K562 (cell line): ENCODE measurements at regions not wholly inside any gene's neighbourhood (a gene's known extent, or its start where the extent isn't known, plus 50 kb on each side); places are given as distances from the start of the nearest gene placed in this dataset.

Experiments used
- ATAC-seq: fragments of 200-7000 bp; cut with Tn5 transposase; 3 replicates; pipeline ENCODE4 v1.9.1; 2020; ENCODE audit warnings: moderate library complexity
- BruUV-seq: library from RNA; stranded (reverse); fragments of 400-500 nt; replicated peaks from 2 replicates; lab custom pipeline; 2021; lab: Mats Ljungman, UMichigan
- CTCF ChIA-PET: fragments of 300-600 bp; formaldehyde crosslinking; extraction: SDS; loops from one replicate; lab custom pipeline; 2021; ENCODE audit warnings: low intra/inter-chr PET ratio; lab: Yijun Ruan, JAX
- POLR2A ChIA-PET: fragments of 300-600, 350-650 bp; sonication (Branson Sonifier 250); formaldehyde crosslinking; extraction: SDS; loops from one replicate; lab custom pipeline; 2021; ENCODE audit warnings: antibody characterized with exemption, inconsistent platforms; lab: Yijun Ruan, JAX
- DNase-seq, 4 experiments: peaks; one replicate each; pipeline versions ENCODE4 v3.0.0 to v3.0.0-alpha.2; 2011 to 2018; ENCODE audit warnings: low spot score in 3 of 4, mixed read lengths in 3 of 4; ENCODE audit errors: extremely low read depth in 1 of 4
- FAIRE-seq: peaks from 2 replicates; lab custom pipeline; 2011; peaks lifted over from hg19 to GRCh38; lab: Jason Lieb, UNC
- H2AFZ ChIP-seq: 2 replicates; pipeline ENCODE4 v1.6.0; 2011; ENCODE audit warnings: low read depth, low read length, control low read depth, inconsistent platforms
- H3K27ac ChIP-seq: fragments of 200-600 bp; 3 replicates; pipeline ENCODE4 v1.8.0; 2011; ENCODE audit warnings: low read depth, mild to moderate bottlenecking, control low read depth, inconsistent platforms, low read length, moderate library complexity, mixed read lengths; ENCODE audit errors: extremely low read depth
- H3K27me3 ChIP-seq, 2 experiments: fragments of 300-600 bp in 1 of 2; 2 replicates in 1 of 2; 3 replicates in 1 of 2; pipeline versions ENCODE4 v1.6.0 to v1.8.0; 2011; ENCODE audit warnings: inconsistent platforms in 2 of 2, low read length in 2 of 2, mild to moderate bottlenecking in 1 of 2, mixed read lengths in 1 of 2, moderate library complexity in 1 of 2; ENCODE audit not compliant: control insufficient read depth in 2 of 2, insufficient read depth in 2 of 2
- H3K36me3 ChIP-seq: fragments of 300-600 bp; 3 replicates; pipeline ENCODE4 v1.8.0; 2011; ENCODE audit warnings: mild to moderate bottlenecking, low read length, inconsistent platforms; ENCODE audit not compliant: control insufficient read depth, insufficient read depth
- H3K4me1 ChIP-seq, 2 experiments: fragments of 200-600 bp in 1 of 2; replicated peaks in 1 of 2; 2 replicates in 1 of 2; 3 replicates in 1 of 2; pipeline versions ENCODE4 v1.5.1 to v1.8.0; 2011; ENCODE audit warnings: inconsistent platforms in 2 of 2, low read length in 2 of 2, mild to moderate bottlenecking in 1 of 2, mixed read lengths in 1 of 2, moderate library complexity in 1 of 2; ENCODE audit not compliant: control insufficient read depth in 2 of 2, insufficient read depth in 2 of 2
- H3K4me2 ChIP-seq: 2 replicates; pipeline ENCODE4 v1.6.1; 2011; ENCODE audit warnings: low read length, control low read depth, inconsistent platforms, mixed read lengths; ENCODE audit not compliant: insufficient read depth
- H3K4me3 ChIP-seq: fragments of 200-600 bp; sonication (generic), shearing (Covaris generic); 2 replicates; pipeline ENCODE4 v1.5.1; 2016; ENCODE audit warnings: control low read depth, inconsistent platforms
- H3K79me2 ChIP-seq: fragments of 200-600 bp; 3 replicates; pipeline ENCODE4 v1.8.0; 2011; ENCODE audit warnings: low read length, inconsistent platforms; ENCODE audit not compliant: control insufficient read depth, insufficient read depth
- H3K9ac ChIP-seq, 2 experiments: 2 replicates each; pipeline versions ENCODE4 v1.6.0 to v1.6.1; 2011; ENCODE audit warnings: low read depth in 2 of 2, low read length in 2 of 2, control low read depth in 1 of 2, inconsistent platforms in 1 of 2, mild to moderate bottlenecking in 1 of 2, mixed read lengths in 1 of 2; ENCODE audit not compliant: insufficient read depth in 1 of 2
- H3K9me1 ChIP-seq: one replicate; pipeline ENCODE4 v1.6.0; 2011; ENCODE audit warnings: inconsistent platforms, mild to moderate bottlenecking, low read length, moderate library complexity; ENCODE audit not compliant: control insufficient read depth, insufficient read depth
- H3K9me3 ChIP-seq: replicated peaks from 2 replicates; pipeline ENCODE4 v1.5.1; 2011; ENCODE audit warnings: low read depth, low read length, inconsistent platforms; ENCODE audit not compliant: control insufficient read depth, insufficient read depth
- H4K20me1 ChIP-seq: replicated peaks from 2 replicates; pipeline ENCODE4 v1.6.1; 2011; ENCODE audit warnings: low read length, inconsistent platforms, mixed read lengths; ENCODE audit not compliant: control insufficient read depth, insufficient read depth
- ARID3A ChIP-seq: IDR thresholded peaks from 2 replicates; pipeline ENCODE4 v1.6.1; 2012; ENCODE audit warnings: low read depth, low read length, improper control_type of control experiment, borderline replicate concordance
- ATF1 ChIP-seq, 2 experiments: fragments of 450-650 bp in 1 of 2; IDR thresholded peaks; 2 replicates each; pipeline ENCODE4 v1.6.1; 2016; ENCODE audit warnings: missing compliant biosample characterization in 1 of 2, missing genetic modification characterization in 1 of 2
- BCL6 ChIP-seq: fragments of 250-450 bp; sonication (Bioruptor Pico); IDR thresholded peaks from 2 replicates; pipeline ENCODE4 v1.4.0; 2020
- GATAD2B ChIP-seq: fragments of 450-650 bp; IDR thresholded peaks from 2 replicates; pipeline ENCODE4 v1.6.1; 2017; ENCODE audit warnings: mild to moderate bottlenecking, borderline replicate concordance
- HMGN3 ChIP-seq: IDR thresholded peaks from 2 replicates; pipeline ENCODE4 v1.6.1; 2011; ENCODE audit warnings: borderline replicate concordance, low read depth, mild to moderate bottlenecking, mixed read lengths, low read length; ENCODE audit not compliant: insufficient read length; ENCODE audit errors: extremely low read depth
- NR2C2 ChIP-seq, 2 experiments: fragments of 200-800 bp in 1 of 2; sonication (Bioruptor generic) in 1 of 2; sonication (generic) in 1 of 2; formaldehyde crosslinking in 1 of 2; IDR thresholded peaks; 2 replicates each; pipeline versions ENCODE4 v1.6.1 to v1.8.0; 2016 to 2022; ENCODE audit warnings: mild to moderate bottlenecking in 1 of 2, missing compliant biosample characterization in 1 of 2, missing genetic modification characterization in 1 of 2, missing genetic modification reagents in 1 of 2
- RFX1 ChIP-seq: fragments of 450-650 bp; IDR thresholded peaks from 2 replicates; pipeline ENCODE4 v1.6.1; 2016; ENCODE audit warnings: mild to moderate bottlenecking, moderate library complexity
- TFAP4 ChIP-seq: sonication (generic); formaldehyde crosslinking; IDR thresholded peaks from 2 replicates; pipeline ENCODE4 v1.8.0; 2022; ENCODE audit warnings: missing genetic modification reagents, mild to moderate bottlenecking, moderate library complexity, borderline replicate concordance
- U2AF1 ChIP-seq: fragments of 200-400 bp; formaldehyde crosslinking; optimal IDR thresholded peaks from 2 replicates; pipeline ENCODE3; 2017; ENCODE audit warnings: mild to moderate bottlenecking, low read depth, low read length, moderate library complexity
- ZBTB17 ChIP-seq: fragments of 450-650 bp; formaldehyde crosslinking; IDR thresholded peaks from 2 replicates; pipeline ENCODE4 v1.4.0; 2020; ENCODE audit warnings: mild to moderate bottlenecking
- ZNF224 ChIP-seq: sonication (generic); formaldehyde crosslinking; IDR thresholded peaks from 2 replicates; pipeline ENCODE4 v1.8.0; 2022; ENCODE audit warnings: mild to moderate bottlenecking, missing genetic modification reagents
- ZNF239 ChIP-seq: fragments of 250-450 bp; sonication (Bioruptor Pico); IDR thresholded peaks from 2 replicates; pipeline ENCODE4 v1.4.0; 2020; ENCODE audit warnings: mild to moderate bottlenecking
- WGBS: fragments of 100-300 bp; shearing (Covaris generic); methylation state at CpG from one replicate; pipeline ENCODE4 v1.1.6; 2016; ENCODE audit warnings: low coverage, mixed read lengths; ENCODE audit not compliant: insufficient coverage; ENCODE audit errors: missing lambda C conversion rate; 5-methylcytosine and 5-hydroxymethylcytosine counted together
- in situ Hi-C: fragments of 300-500 bp; cut with MboI; formaldehyde crosslinking; loops from 4 replicates; pipeline ENCODE4 v1.15.0; 2018; ENCODE audit warnings: inconsistent platforms, mixed read lengths
- intact Hi-C: fragments of 100-400 bp; cut with micrococcal nuclease; formaldehyde crosslinking; loops from 2 replicates; pipeline ENCODE4 v1.14.2; 2022

GRCh38 chr10:21100190-21100589 lies 203.1 kb upstream of the NEBL start:
- intact Hi-C loops: no loop called here

More at GRCh38 chr10:21100190-21100589, 203.1 kb upstream of the NEBL start:
- TF ChIP-seq BCL6 (CRISPR knock-in tag): 0 out of 2 replicates have a peak, but pooled peaks have one; percentile 28
- no peak for TF ChIP-seq ATF1 (CRISPR knock-in tag; IDR thresholded peaks at IDR 0.05)
- no peak for TF ChIP-seq ATF1 (tag; IDR thresholded peaks at IDR 0.05)
- TF ChIP-seq ZNF239 (CRISPR knock-in tag): no peak
- TF ChIP-seq U2AF1: no peak
- TF ChIP-seq ZBTB17: no peak
- TF ChIP-seq ZNF224 (CRISPR knock-in tag): no peak
- TF ChIP-seq TFAP4 (CRISPR knock-in tag): 0 out of 2 replicates have a peak, but pooled peaks have one; percentile 36
- no peak for TF ChIP-seq GATAD2B
- no peak for TF ChIP-seq HMGN3
- no peak for TF ChIP-seq ARID3A
- no peak for TF ChIP-seq NR2C2 (CRISPR knock-in tag; IDR thresholded peaks at IDR 0.05)
- 0 out of 2 replicates have a peak, but pooled peaks have one; percentile 13 for TF ChIP-seq NR2C2 (tag; IDR thresholded peaks at IDR 0.05)
- TF ChIP-seq RFX1: peak; percentile 77
- ChIA-PET CTCF (no interaction called here), POLR2A (interaction anchor here (0.9 kb wide), 1 partner anchor 20 kb away, joined by 3 read pairs; no protein-coding TSS in a partner anchor)
- in situ Hi-C loops: no loop called here
- WGBS: 40% methylated on average over 12 of the region's 12 CpGs
- H3K9ac ChIP-seq: no peak overlapping the region
- no peaks in the 10 kb centered on the region for H3K27me3 ChIP-seq
- no peaks in the 10 kb centered on the region for H3K9me1 ChIP-seq
- no peaks in the 10 kb centered on the region for H3K79me2 ChIP-seq
- ATAC-seq (no peak), DNase-seq (no peak), FAIRE-seq (no peak)
- H3K4me3 ChIP-seq: no peak overlapping the region
- no peaks in the 10 kb centered on the region for H4K20me1 ChIP-seq
- H3K4me1 ChIP-seq: peaks cover 0 to 26% of the 10 kb centered on the region in 2 experiments; a peak in 3 of 5 replicates
- no peaks in the 10 kb centered on the region for H3K36me3 ChIP-seq
- H3K27ac ChIP-seq: no peak overlapping the region
- H3K4me2 ChIP-seq: no peak overlapping the region
- no peak overlapping the region for H2AFZ ChIP-seq
- BruUV-seq: no TSS peak
- H3K9me3 ChIP-seq: no peaks in the 10 kb centered on the region
